Tibial artery (tissue), 4 donors: ENCODE measurements at regions not wholly inside any gene's neighbourhood (a gene's known extent, or its start where the extent isn't known, plus 50 kb on each side); places are given as distances from the start of the nearest gene placed in this dataset.

Experiments used
- DNase-seq, 2 donors: peaks; one replicate each; pipeline ENCODE4 v3.0.0-alpha.2; 2019
- H3K27ac ChIP-seq, 2 donors: fragments of 200-600 bp; sonication (generic) in 1 of 2; 1 replicate in 1 of 2; 2 replicates in 1 of 2; pipeline ENCODE4 v1.5.1; 2018 to 2019; ENCODE audit warnings: mild to moderate bottlenecking in 1 of 2
- H3K27me3 ChIP-seq, 2 donors: fragments of 200-600 bp; sonication (generic) in 1 of 2; one replicate each; pipeline versions ENCODE4 v1.5.1 to v1.6.0; 2016 to 2019
- H3K36me3 ChIP-seq, 3 donors: fragments of 200-600 bp; sonication (generic) in 2 of 3; one replicate each; pipeline ENCODE4 v1.5.1; 2016 to 2019; ENCODE audit warnings: mild to moderate bottlenecking in 2 of 3
- H3K4me1 ChIP-seq, 4 donors: fragments of 200-600 bp; sonication (generic) in 2 of 4; 1 replicate in 3 of 4; 2 replicates in 1 of 4; pipeline ENCODE4 v1.5.1; 2016 to 2019
- H3K4me3 ChIP-seq, 2 donors: fragments of 200-600 bp; sonication (generic) in 1 of 2; 1 replicate in 1 of 2; 2 replicates in 1 of 2; pipeline ENCODE4 v1.5.1; 2018 to 2019; ENCODE audit warnings: mild to moderate bottlenecking in 2 of 2
- H3K9me3 ChIP-seq, 3 donors: fragments of 200-600 bp; sonication (generic) in 1 of 3; one replicate each; pipeline ENCODE4 v1.5.1; 2016 to 2019
- CTCF ChIP-seq, 2 experiments: fragments of 200-600 bp in 1 of 2; fragments of 450-650 bp in 1 of 2; IDR thresholded peaks; one replicate each; pipeline ENCODE4 v1.5.1; 2017 to 2019; ENCODE audit warnings: antibody characterized with exemption in 2 of 2, mild to moderate bottlenecking in 1 of 2, moderate library complexity in 1 of 2
- intact Hi-C: fragments of 100-400 bp; cut with DNase I; formaldehyde crosslinking; loops from one replicate; pipeline ENCODE4 v1.15.0; 2023; ENCODE audit warnings: low total_unique reads

GRCh38 chr9:106467113-106467864 is 395.7 kb upstream of the ZNF462 start:
- H3K27ac ChIP-seq: no peak overlapping the region
- intact Hi-C loops: no loop called here
- no peak for TF ChIP-seq CTCF (IDR thresholded peaks at IDR 0.05)
- no peak for DNase-seq
- no peaks in the 10 kb centered on the region for H3K4me1 ChIP-seq
- no peaks in the 10 kb centered on the region for H3K27me3 ChIP-seq
- no peaks in the 10 kb centered on the region for H3K36me3 ChIP-seq
- no peak overlapping the region for H3K4me3 ChIP-seq
- H3K9me3 ChIP-seq: peaks cover 0 to 6% (median 0%) of the 10 kb centered on the region in 3 donors

GRCh38 chr9:106467865-106468164 is 395.2 kb upstream of the ZNF462 start:
- TF ChIP-seq CTCF (IDR thresholded peaks at IDR 0.05): no peak
- no peaks in the 10 kb centered on the region for H3K27me3 ChIP-seq
- no peaks in the 10 kb centered on the region for H3K4me1 ChIP-seq
- intact Hi-C loops: no loop called here
- DNase-seq: no peak
- H3K4me3 ChIP-seq: no peak overlapping the region
- H3K36me3 ChIP-seq: no peaks in the 10 kb centered on the region
- H3K27ac ChIP-seq: no peak overlapping the region
- H3K9me3 ChIP-seq: peaks cover 0 to 6% (median 0%) of the 10 kb centered on the region in 3 donors

- no peaks in the 10 kb centered on the region for H3K4me1 ChIP-seq
- peaks cover 0 to 6% (median 1%) of the 10 kb centered on the region in 3 donors for H3K9me3 ChIP-seq
- no peak for DNase-seq
- TF ChIP-seq CTCF (IDR thresholded peaks at IDR 0.05): no peak
- H3K27me3 ChIP-seq: no peaks in the 10 kb centered on the region
- intact Hi-C loops: no loop called here
- H3K4me3 ChIP-seq: no peak overlapping the region
- no peaks in the 10 kb centered on the region for H3K36me3 ChIP-seq
- H3K27ac ChIP-seq: no peak overlapping the region
Observed at GRCh38 chr9:106468431-106468830, 394.5 kb upstream of the ZNF462 start.

- intact Hi-C loops: no loop called here
- DNase-seq: no peak
- peaks cover 0 to 7% (median 5%) of the 10 kb centered on the region in 3 donors for H3K9me3 ChIP-seq
- no peaks in the 10 kb centered on the region for H3K27me3 ChIP-seq
- TF ChIP-seq CTCF (IDR thresholded peaks at IDR 0.05): no peak
- H3K4me1 ChIP-seq: no peaks in the 10 kb centered on the region
- no peak overlapping the region for H3K27ac ChIP-seq
- no peak overlapping the region for H3K4me3 ChIP-seq
- no peaks in the 10 kb centered on the region for H3K36me3 ChIP-seq
Observed at GRCh38 chr9:106478312-106478711, 384.7 kb upstream of the ZNF462 start.

- no peak overlapping the region for H3K4me3 ChIP-seq
- no peak for TF ChIP-seq CTCF (IDR thresholded peaks at IDR 0.05)
- H3K27ac ChIP-seq: no peak overlapping the region
- H3K9me3 ChIP-seq: peaks cover 0 to 7% (median 1%) of the 10 kb centered on the region in 3 donors
- intact Hi-C loops: no loop called here
- no peak for DNase-seq
- H3K36me3 ChIP-seq: no peaks in the 10 kb centered on the region
- H3K27me3 ChIP-seq: no peaks in the 10 kb centered on the region
- H3K4me1 ChIP-seq: no peaks in the 10 kb centered on the region
Observed at GRCh38 chr9:106478727-106479126, 384.2 kb upstream of the ZNF462 start.

GRCh38 chr9:106479679-106480078 is 383.3 kb upstream of the ZNF462 start:
- intact Hi-C loops: no loop called here
- Histone ChIP-seq H3K27ac (no peak overlapping the region), H3K4me3 (no peak overlapping the region), H3K4me1 (no peaks in the 10 kb centered on the region), H3K9me3 (peaks cover 0 to 5% (median 0%) of the 10 kb centered on the region in 3 donors), H3K36me3 (no peaks in the 10 kb centered on the region), H3K27me3 (no peaks in the 10 kb centered on the region)
- TF ChIP-seq CTCF (IDR thresholded peaks at IDR 0.05): no peak
- no peak for DNase-seq
